ENCODE measurements at regions not wholly inside any gene's neighbourhood (a gene's known extent, or its start where the extent isn't known, plus 50 kb on each side); places are given as distances from the start of the nearest gene placed in this dataset.

GRCh38 chr1:213905344-213905743 is 82.4 kb upstream of the PROX1 start:
- TF ChIP-seq POLR2AphosphoS5 (IDR thresholded peaks at IDR 0.05; ENCODE audit: low read depth, low read length) = no peak
- no peak for TF ChIP-seq REST (IDR thresholded peaks at IDR 0.05; ENCODE audit: insufficient read depth in 1 of 2, low read depth in 2 of 2, low read length in 2 of 2)
